Progenitor cell of endocrine pancreas (in vitro differentiated cells): ENCODE measurements at regions not wholly inside any gene's neighbourhood (a gene's known extent, or its start where the extent isn't known, plus 50 kb on each side); places are given as distances from the start of the nearest gene placed in this dataset.

Experiments
- DNase-seq: peaks from one replicate; pipeline ENCODE4 v3.0.0; 2021; ENCODE audit warnings: low spot score; ENCODE audit not compliant: unreplicated experiment
- H3K27ac Mint-ChIP-seq: 2 replicates; pipeline ENCODE4 v1.8.0; 2021; ENCODE audit warnings: mild to moderate bottlenecking, moderate library complexity, mixed read lengths
- H3K27me3 Mint-ChIP-seq: 2 replicates; pipeline ENCODE4 v1.8.0; 2021; ENCODE audit warnings: mixed read lengths
- H3K36me3 Mint-ChIP-seq: 2 replicates; pipeline ENCODE4 v1.8.0; 2022; ENCODE audit warnings: mixed read lengths; ENCODE audit not compliant: insufficient read depth
- H3K4me1 Mint-ChIP-seq: 2 replicates; pipeline ENCODE4 v1.8.0; 2021; ENCODE audit warnings: low read depth, mixed read lengths
- H3K4me3 Mint-ChIP-seq: 2 replicates; pipeline ENCODE4 v1.8.0; 2021; ENCODE audit warnings: low read depth, mild to moderate bottlenecking, moderate library complexity, mixed read lengths
- H3K9me3 Mint-ChIP-seq: 2 replicates; pipeline ENCODE4 v1.8.0; 2021; ENCODE audit warnings: low read depth, mixed read lengths
- TF ChIP-seq, protein P1 (sequence below): fragments of 200-600 bp; sonication (generic); IDR thresholded peaks from one replicate; pipeline ENCODE4 v1.5.0; 2021; ENCODE audit warnings: antibody characterized with exemption, mild to moderate bottlenecking; ENCODE audit not compliant: unreplicated experiment

DNA sequence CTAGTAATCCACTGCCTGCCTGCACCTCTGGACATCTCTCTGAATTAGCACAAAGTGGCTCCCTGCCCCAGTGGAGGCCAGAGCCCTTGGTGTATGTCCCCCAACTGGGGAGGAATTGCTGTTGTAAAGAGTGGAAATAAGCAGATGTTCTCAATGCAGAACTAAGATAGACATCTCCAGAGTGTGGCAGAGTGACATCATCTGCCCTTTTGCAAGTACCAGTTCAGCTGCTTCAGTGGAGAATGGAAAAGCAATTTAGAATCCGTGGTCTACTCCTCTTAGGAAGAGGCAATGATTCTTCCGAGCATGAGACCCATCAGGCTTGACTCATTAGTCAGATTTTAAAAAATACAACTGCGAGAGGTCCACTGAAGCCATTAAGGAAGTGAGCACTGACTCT is 1512.0 kb upstream of the GOT2 start:
- H3K4me1 Mint-ChIP-seq: no peaks in the 10 kb centered on the region
- H3K27me3 Mint-ChIP-seq: no peaks in the 10 kb centered on the region
- H3K9me3 Mint-ChIP-seq: no peaks in the 10 kb centered on the region
- no peak overlapping the region for H3K27ac Mint-ChIP-seq
- H3K4me3 Mint-ChIP-seq: no peak overlapping the region
- H3K36me3 Mint-ChIP-seq: no peaks in the 10 kb centered on the region
- no peak for DNase-seq
- TF ChIP-seq, protein P1, sequence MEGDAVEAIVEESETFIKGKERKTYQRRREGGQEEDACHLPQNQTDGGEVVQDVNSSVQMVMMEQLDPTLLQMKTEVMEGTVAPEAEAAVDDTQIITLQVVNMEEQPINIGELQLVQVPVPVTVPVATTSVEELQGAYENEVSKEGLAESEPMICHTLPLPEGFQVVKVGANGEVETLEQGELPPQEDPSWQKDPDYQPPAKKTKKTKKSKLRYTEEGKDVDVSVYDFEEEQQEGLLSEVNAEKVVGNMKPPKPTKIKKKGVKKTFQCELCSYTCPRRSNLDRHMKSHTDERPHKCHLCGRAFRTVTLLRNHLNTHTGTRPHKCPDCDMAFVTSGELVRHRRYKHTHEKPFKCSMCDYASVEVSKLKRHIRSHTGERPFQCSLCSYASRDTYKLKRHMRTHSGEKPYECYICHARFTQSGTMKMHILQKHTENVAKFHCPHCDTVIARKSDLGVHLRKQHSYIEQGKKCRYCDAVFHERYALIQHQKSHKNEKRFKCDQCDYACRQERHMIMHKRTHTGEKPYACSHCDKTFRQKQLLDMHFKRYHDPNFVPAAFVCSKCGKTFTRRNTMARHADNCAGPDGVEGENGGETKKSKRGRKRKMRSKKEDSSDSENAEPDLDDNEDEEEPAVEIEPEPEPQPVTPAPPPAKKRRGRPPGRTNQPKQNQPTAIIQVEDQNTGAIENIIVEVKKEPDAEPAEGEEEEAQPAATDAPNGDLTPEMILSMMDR: no peak

DNA sequence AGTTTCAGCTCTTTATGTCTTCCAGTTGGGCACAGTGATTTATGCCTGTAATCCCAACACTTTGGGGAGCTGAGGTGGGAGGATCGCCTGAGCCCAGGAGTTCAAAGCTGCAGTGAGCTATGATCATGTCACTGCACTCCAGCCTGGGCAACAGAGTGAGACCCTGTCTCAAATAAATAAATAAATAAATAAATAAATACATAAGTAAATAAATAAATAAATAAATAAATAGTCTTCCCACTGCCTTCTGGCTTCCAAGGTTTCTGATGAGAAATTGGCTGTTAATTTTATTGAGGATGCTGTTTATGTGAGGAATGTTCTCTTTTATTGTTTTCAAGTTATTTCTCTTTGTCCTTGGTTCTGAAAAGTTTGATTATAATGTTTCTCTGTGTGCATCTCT is 1507.6 kb upstream of the GOT2 start:
- Mint-ChIP-seq H3K27ac (no peak overlapping the region), H3K4me1 (no peaks in the 10 kb centered on the region), H3K4me3 (no peak overlapping the region), H3K27me3 (no peaks in the 10 kb centered on the region), H3K9me3 (no peaks in the 10 kb centered on the region), H3K36me3 (no peaks in the 10 kb centered on the region)
- no peak for DNase-seq
- TF ChIP-seq, protein P1: no peak

DNA sequence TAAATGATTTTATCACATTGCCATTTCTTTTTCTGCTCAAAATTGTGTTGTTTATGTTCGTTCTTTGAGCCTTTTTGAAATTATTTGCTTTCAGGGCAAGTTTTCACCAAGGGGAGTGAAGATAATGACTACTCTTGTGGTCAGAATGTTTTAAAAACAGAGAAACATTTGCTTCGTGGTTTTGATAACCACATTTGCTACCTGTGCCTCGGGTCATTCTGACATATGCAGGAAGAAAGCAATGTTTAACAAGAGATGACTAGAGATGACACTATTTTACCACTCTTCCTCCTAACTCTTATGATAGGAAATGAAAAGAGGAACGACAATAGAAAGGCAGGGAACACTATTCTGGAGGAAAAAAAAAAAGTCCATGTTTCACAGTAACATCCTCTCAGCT is 1496.5 kb upstream of the GOT2 start:
- H3K4me3 Mint-ChIP-seq: no peak overlapping the region
- TF ChIP-seq, protein P1: no peak
- H3K9me3 Mint-ChIP-seq: peaks cover 15% of the 10 kb centered on the region
- no peak for DNase-seq
- no peak overlapping the region for H3K27ac Mint-ChIP-seq
- peaks cover under 1% of the 10 kb centered on the region for H3K4me1 Mint-ChIP-seq
- H3K27me3 Mint-ChIP-seq: no peaks in the 10 kb centered on the region
- no peaks in the 10 kb centered on the region for H3K36me3 Mint-ChIP-seq

DNA sequence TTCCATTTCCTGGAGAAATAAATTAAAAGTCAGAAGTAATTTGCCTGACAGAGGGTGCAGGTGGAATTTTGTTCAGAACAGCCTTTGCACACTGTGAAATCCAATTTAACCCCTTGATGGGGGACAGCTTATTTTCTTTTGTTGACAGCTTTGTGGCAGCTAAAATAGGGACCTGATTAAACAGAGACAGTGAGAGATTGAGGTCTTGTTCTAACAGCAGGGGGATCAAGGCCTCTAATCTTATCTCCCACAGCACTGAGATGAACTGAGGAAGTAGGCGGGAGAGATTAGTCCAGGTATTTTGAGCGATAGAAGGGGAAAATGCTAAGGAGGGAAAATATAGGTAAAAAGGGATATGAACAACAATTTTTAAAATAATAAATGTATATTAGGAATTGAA is 1491.4 kb upstream of the GOT2 start:
- H3K4me1 Mint-ChIP-seq: peaks cover 3% of the 10 kb centered on the region
- H3K9me3 Mint-ChIP-seq: no peaks in the 10 kb centered on the region
- H3K36me3 Mint-ChIP-seq: no peaks in the 10 kb centered on the region
- no peak for DNase-seq
- H3K27me3 Mint-ChIP-seq: no peaks in the 10 kb centered on the region
- peak overlapping the region; percentile 83 for H3K27ac Mint-ChIP-seq
- TF ChIP-seq, protein P1: no peak
- no peak overlapping the region for H3K4me3 Mint-ChIP-seq

DNA sequence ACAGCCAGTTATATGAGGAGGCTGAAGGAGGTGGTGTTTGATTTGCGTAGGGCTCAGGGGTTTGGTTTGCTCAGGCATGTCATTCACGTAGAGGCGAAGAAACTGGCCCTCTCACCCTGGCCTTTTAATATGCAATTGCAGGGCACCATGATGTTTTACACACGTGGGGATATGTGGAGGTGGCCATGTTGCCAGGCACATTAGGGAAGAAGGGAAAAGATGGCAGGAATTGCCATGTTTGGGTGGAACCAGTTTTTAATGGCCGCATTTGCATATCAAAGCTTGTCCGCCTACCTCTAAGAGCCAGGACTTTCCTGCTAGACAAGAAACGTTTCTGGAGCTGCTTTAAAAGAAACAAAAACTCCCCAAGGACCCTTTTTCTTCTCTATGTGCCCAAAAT is 1483.7 kb upstream of the GOT2 start:
- TF ChIP-seq, protein P1: no peak
- Mint-ChIP-seq H3K9me3 (no peaks in the 10 kb centered on the region), H3K4me3 (no peak overlapping the region), H3K27me3 (no peaks in the 10 kb centered on the region), H3K4me1 (no peaks in the 10 kb centered on the region), H3K27ac (no peak overlapping the region), H3K36me3 (no peaks in the 10 kb centered on the region)
- DNase-seq: no peak
